ENCODE measurements at regions not wholly inside any gene's neighbourhood (a gene's known extent, or its start where the extent isn't known, plus 50 kb on each side); places are given as distances from the start of the nearest gene placed in this dataset.

DNA sequence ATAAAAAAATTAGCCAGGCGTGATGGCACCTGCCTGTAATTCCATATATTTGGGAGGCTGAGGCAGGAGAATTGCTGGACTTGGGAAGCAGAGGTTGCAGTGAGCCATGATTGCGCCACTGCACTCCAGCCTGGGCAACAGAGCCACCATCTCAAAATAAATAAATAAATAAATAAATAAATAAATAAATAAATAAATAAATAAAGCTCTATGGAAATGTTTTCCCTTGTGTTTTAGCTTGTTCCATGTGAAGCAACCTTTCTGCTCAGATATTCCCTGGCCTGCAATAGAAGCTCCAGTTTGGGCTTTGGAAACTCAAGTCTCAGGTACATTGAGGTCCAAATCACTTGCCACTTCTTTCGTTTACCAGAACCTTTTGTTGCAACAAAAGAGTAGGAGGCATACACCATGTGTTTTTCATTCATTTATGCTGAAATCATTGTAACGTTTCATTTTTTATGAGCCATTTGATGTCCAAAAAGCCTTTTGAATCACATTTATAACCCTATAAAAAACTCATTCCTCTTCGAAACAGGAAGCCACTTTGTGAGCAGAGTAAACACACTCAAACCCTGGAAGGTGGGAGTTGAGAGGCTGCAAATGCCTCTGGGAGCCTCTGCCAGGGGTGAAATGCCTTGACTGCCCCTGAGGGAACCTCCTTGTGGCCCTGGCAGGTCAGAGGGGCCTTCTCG is 376.6 kb upstream of the TBX3 start:
- TF ChIP-seq SUZ12 (IDR thresholded peaks at IDR 0.05; ENCODE audit: low read length) (no peak), CEBPB (IDR thresholded peaks at IDR 0.05; ENCODE audit: low read depth, low read length) (no peak), SRF (IDR thresholded peaks at IDR 0.05; ENCODE audit: low read depth, low read length) (no peak), ASH2L (IDR thresholded peaks at IDR 0.05; ENCODE audit: low read length) (no peak), JUN (IDR thresholded peaks at IDR 0.05; ENCODE audit: low read depth, low read length) (no peak), EGR1 (IDR thresholded peaks at IDR 0.05; ENCODE audit: borderline replicate concordance, low read depth, low read length) (no peak), RBBP5 (IDR thresholded peaks at IDR 0.05; ENCODE audit: borderline replicate concordance, low read depth, low read length) (no peak), HDAC2 (IDR thresholded peaks at IDR 0.05; ENCODE audit: borderline replicate concordance in 1 of 2, low read depth in 2 of 2, low read length in 2 of 2) (no peak), TCF12 (IDR thresholded peaks at IDR 0.05; ENCODE audit: low read depth, low read length) (no peak), SP4 (IDR thresholded peaks at IDR 0.05; ENCODE audit: low read length) (no peak), NRF1 (IDR thresholded peaks at IDR 0.05; ENCODE audit: low read depth, low read length) (no peak), SIRT6 (IDR thresholded peaks at IDR 0.05; ENCODE audit: low read length) (no peak), POLR2A (IDR thresholded peaks at IDR 0.05; ENCODE audit: control extremely low read depth in 1 of 2, low read depth in 2 of 2, low read length in 2 of 2) (no peak)
- H3K4ac ChIP-seq (replicated peaks; ENCODE audit: insufficient read length, low read depth, low read length), result no peak overlapping the region
- no peaks in the 10 kb centered on the region for H3K36me3 ChIP-seq (ENCODE audit: control insufficient read depth in 2 of 4, insufficient read depth in 4 of 4, low read length in 3 of 4)
- no peaks in the 10 kb centered on the region for H3K27me3 ChIP-seq (replicated peaks in 1 of 4; ENCODE audit: control insufficient read depth in 3 of 4, extremely low read depth in 1 of 4, insufficient read depth in 3 of 4, low read length in 3 of 4)
- no peak overlapping the region for H2BK5ac ChIP-seq (ENCODE audit: low read depth, low read length)
- H4K8ac ChIP-seq (ENCODE audit: extremely low read depth, insufficient read depth, low read length), result no peak overlapping the region
- H3K9ac ChIP-seq (replicated peaks in 1 of 4; ENCODE audit: extremely low read depth in 1 of 4, low read depth in 3 of 4, low read length in 3 of 4), result no peak overlapping the region
- no peaks in the 10 kb centered on the region for H3K9me3 ChIP-seq (ENCODE audit: insufficient read depth in 2 of 2, low read depth in 1 of 2, low read length in 1 of 2)
- no peaks in the 10 kb centered on the region for H3K23me2 ChIP-seq (ENCODE audit: low read depth, low read length)
- H3K23ac ChIP-seq (ENCODE audit: insufficient read length), result no peak overlapping the region
- 82% methylated on average over 6 of the region's 6 CpGs; no CpG with 5 or more reads in 1 of the 2 experiments for WGBS, 2 experiments (ENCODE audit: extremely low coverage in 1 of 2, insufficient coverage in 1 of 2, insufficient read length in 1 of 2, insufficient replicate concordance in 2 of 2, low coverage in 1 of 2, low lambda C conversion rate in 2 of 2, missing lambda C conversion rate in 1 of 2)
- H4K91ac ChIP-seq (replicated peaks; ENCODE audit: insufficient read length, low read length), result no peak overlapping the region
- H3K56ac ChIP-seq (replicated peaks; ENCODE audit: insufficient read length, low read depth, low read length), result no peak overlapping the region
- H3K27ac ChIP-seq (ENCODE audit: low read depth, low read length), result no peak overlapping the region
- no peak overlapping the region for H3K4me2 ChIP-seq (ENCODE audit: insufficient read depth in 1 of 2, low read depth in 2 of 2, low read length in 2 of 2)
- H2BK20ac ChIP-seq (ENCODE audit: low read length), result no peak overlapping the region
- no peak overlapping the region for H2BK15ac ChIP-seq (ENCODE audit: low read length)
- H3K4me3 ChIP-seq (ENCODE audit: extremely low read depth in 1 of 4, insufficient read depth in 2 of 4, low read depth in 3 of 4, low read length in 4 of 4), result no peak overlapping the region
- ChIA-PET POLR2A (ENCODE audit: partially characterized antibody) (no interaction called here), CTCF (ENCODE audit: partially characterized antibody) (no interaction called here)
- no peak overlapping the region for H2AFZ ChIP-seq (ENCODE audit: low read length)
- no peak overlapping the region for H2BK12ac ChIP-seq (ENCODE audit: low read depth, low read length)
- H2AK5ac ChIP-seq (ENCODE audit: low read depth, low read length), result no peak overlapping the region
- H2BK120ac ChIP-seq (replicated peaks; ENCODE audit: low read depth, low read length), result no peak overlapping the region
- H3K79me2 ChIP-seq (ENCODE audit: control insufficient read depth in 1 of 2, insufficient read depth in 2 of 2, low read length in 2 of 2), result no peaks in the 10 kb centered on the region
- no peak overlapping the region for H4K5ac ChIP-seq (ENCODE audit: insufficient read length, low read depth, low read length)
- H3K18ac ChIP-seq (ENCODE audit: extremely low read depth, low read length), result no peak overlapping the region
- H3K14ac ChIP-seq (ENCODE audit: insufficient read length), result no peak overlapping the region
- no peaks in the 10 kb centered on the region for H3K79me1 ChIP-seq (ENCODE audit: low read depth, low read length)
- peaks cover 0 to 2% (median 0%) of the 10 kb centered on the region in 4 experiments; a peak in 1 of 7 replicates for H3K4me1 ChIP-seq (replicated peaks in 1 of 4; ENCODE audit: control insufficient read depth in 3 of 4, insufficient read depth in 4 of 4, low read length in 3 of 4)
- H4K20me1 ChIP-seq (replicated peaks in 1 of 2; ENCODE audit: control insufficient read depth in 1 of 2, insufficient read depth in 2 of 2, low read length in 2 of 2), result no peaks in the 10 kb centered on the region
- DNase-seq (ENCODE audit: low read depth in 1 of 2, low spot score in 2 of 2), result no peak
- no peak for FAIRE-seq

Data from H1 (cell line).